ENCODE measurements at regions not wholly inside any gene's neighbourhood (a gene's known extent, or its start where the extent isn't known, plus 50 kb on each side); places are given as distances from the start of the nearest gene placed in this dataset.

GRCh38 chr5:117645400-117645799 lies 1070.8 kb upstream of the SEMA6A start:
- TF ChIP-seq, protein P1, sequence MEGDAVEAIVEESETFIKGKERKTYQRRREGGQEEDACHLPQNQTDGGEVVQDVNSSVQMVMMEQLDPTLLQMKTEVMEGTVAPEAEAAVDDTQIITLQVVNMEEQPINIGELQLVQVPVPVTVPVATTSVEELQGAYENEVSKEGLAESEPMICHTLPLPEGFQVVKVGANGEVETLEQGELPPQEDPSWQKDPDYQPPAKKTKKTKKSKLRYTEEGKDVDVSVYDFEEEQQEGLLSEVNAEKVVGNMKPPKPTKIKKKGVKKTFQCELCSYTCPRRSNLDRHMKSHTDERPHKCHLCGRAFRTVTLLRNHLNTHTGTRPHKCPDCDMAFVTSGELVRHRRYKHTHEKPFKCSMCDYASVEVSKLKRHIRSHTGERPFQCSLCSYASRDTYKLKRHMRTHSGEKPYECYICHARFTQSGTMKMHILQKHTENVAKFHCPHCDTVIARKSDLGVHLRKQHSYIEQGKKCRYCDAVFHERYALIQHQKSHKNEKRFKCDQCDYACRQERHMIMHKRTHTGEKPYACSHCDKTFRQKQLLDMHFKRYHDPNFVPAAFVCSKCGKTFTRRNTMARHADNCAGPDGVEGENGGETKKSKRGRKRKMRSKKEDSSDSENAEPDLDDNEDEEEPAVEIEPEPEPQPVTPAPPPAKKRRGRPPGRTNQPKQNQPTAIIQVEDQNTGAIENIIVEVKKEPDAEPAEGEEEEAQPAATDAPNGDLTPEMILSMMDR (conservative IDR thresholded peaks at IDR 0.05; ENCODE audit: low read depth in 2 of 2), result no peak
- TF ChIP-seq POLR2AphosphoS5 (IDR thresholded peaks at IDR 0.05; ENCODE audit: low read depth) (no peak), EZH2 (IDR thresholded peaks at IDR 0.05; ENCODE audit: low read depth, unreplicated experiment) (no peak), CREB1 (CRISPR knock-in tag; IDR thresholded peaks at IDR 0.05; ENCODE audit: low read depth) (no peak), ZNF462 (CRISPR knock-in tag; IDR thresholded peaks at IDR 0.05) (no peak), EZH2phosphoT487 (IDR thresholded peaks at IDR 0.05; ENCODE audit: unreplicated experiment) (no peak)

All from GM23338 (cell line).